Naive thymus-derived CD4-positive, alpha-beta T cell (primary cell): ENCODE measurements at regions not wholly inside any gene's neighbourhood (a gene's known extent, or its start where the extent isn't known, plus 50 kb on each side); places are given as distances from the start of the nearest gene placed in this dataset.
"Not testable (repeated sequence)": the region's sequence is repeated elsewhere in the genome, so short reads cannot be mapped to it uniquely, and the experiment has no call there.

Source experiments
- ATAC-seq: fragments of 150-1000 bp; cut with Tn5 transposase; 2 replicates; pipeline ENCODE4 v1.10.0; 2021; ENCODE audit warnings: mild to moderate bottlenecking, moderate library complexity
- CTCF ChIA-PET: fragments of 350-600 bp; sonication (Branson Sonifier 250); formaldehyde crosslinking; loops from one replicate; lab custom pipeline; 2021; ENCODE audit warnings: antibody characterized with exemption; lab: Charles Lee
- POLR2A ChIA-PET: fragments of 350-600 bp; sonication (Branson Sonifier 250); formaldehyde crosslinking; loops from one replicate; lab custom pipeline; 2021; ENCODE audit warnings: antibody characterized with exemption, inconsistent platforms; lab: Charles Lee
- DNase-seq, 9 donors: peaks; one replicate each; pipeline versions ENCODE4 v3.0.0 to v3.0.0-alpha.2; 2020 to 2022; ENCODE audit warnings: mixed read lengths in 1 of 9
- H3K27ac ChIP-seq: one replicate; pipeline ENCODE4 v1.7.0; 2013; ENCODE audit warnings: mild to moderate bottlenecking, low read depth, low read length, moderate library complexity
- H3K27me3 ChIP-seq, 2 donors: one replicate each; pipeline ENCODE4 v1.7.0; 2013; ENCODE audit warnings: low read length in 2 of 2, mild to moderate bottlenecking in 2 of 2, moderate library complexity in 2 of 2; ENCODE audit not compliant: control insufficient read depth in 2 of 2, insufficient read depth in 2 of 2
- H3K36me3 ChIP-seq, 3 experiments: 1 replicate in 2 of 3; 2 replicates in 1 of 3; pipeline ENCODE4 v1.7.0; 2013; ENCODE audit warnings: low read length in 3 of 3, mild to moderate bottlenecking in 3 of 3, moderate library complexity in 1 of 3; ENCODE audit not compliant: insufficient read depth in 3 of 3, control insufficient read depth in 2 of 3
- H3K4me1 ChIP-seq, 2 donors: one replicate each; pipeline ENCODE4 v1.7.0; 2013; ENCODE audit warnings: low read length in 2 of 2, mild to moderate bottlenecking in 2 of 2, moderate library complexity in 1 of 2; ENCODE audit not compliant: control insufficient read depth in 2 of 2, insufficient read depth in 2 of 2
- H3K4me3 ChIP-seq: 2 replicates; pipeline ENCODE4 v1.7.0; 2013; ENCODE audit warnings: mild to moderate bottlenecking, low read length
- H3K9me3 ChIP-seq, 3 experiments: 1 replicate in 2 of 3; 2 replicates in 1 of 3; pipeline ENCODE4 v1.7.0; 2013; ENCODE audit warnings: low read length in 3 of 3; ENCODE audit not compliant: control insufficient read depth in 2 of 3
- H3K27ac Mint-ChIP-seq, 9 donors: one replicate each; pipeline ENCODE4 v1.8.0; 2020 to 2022; ENCODE audit warnings: mixed read lengths in 9 of 9, mild to moderate bottlenecking in 8 of 9, moderate library complexity in 5 of 9, inconsistent platforms in 2 of 9
- H3K27me3 Mint-ChIP-seq, 5 donors: one replicate each; pipeline ENCODE4 v1.8.0; 2021 to 2022; ENCODE audit warnings: mixed read lengths in 5 of 5, mild to moderate bottlenecking in 1 of 5
- H3K36me3 Mint-ChIP-seq, 5 donors: one replicate each; pipeline ENCODE4 v1.8.0; 2020 to 2022; ENCODE audit warnings: mixed read lengths in 5 of 5, mild to moderate bottlenecking in 3 of 5, inconsistent platforms in 1 of 5
- H3K4me1 Mint-ChIP-seq, 7 donors: one replicate each; pipeline ENCODE4 v1.8.0; 2020 to 2022; ENCODE audit warnings: mixed read lengths in 7 of 7, mild to moderate bottlenecking in 3 of 7, inconsistent platforms in 1 of 7
- H3K4me3 Mint-ChIP-seq, 10 donors: one replicate each; pipeline ENCODE4 v1.8.0; 2020 to 2022; ENCODE audit warnings: mild to moderate bottlenecking in 10 of 10, mixed read lengths in 10 of 10, moderate library complexity in 6 of 10, inconsistent platforms in 2 of 10
- H3K9me3 Mint-ChIP-seq, 11 donors: one replicate each; pipeline ENCODE4 v1.8.0; 2020 to 2022; ENCODE audit warnings: mixed read lengths in 11 of 11, mild to moderate bottlenecking in 4 of 11, inconsistent platforms in 1 of 11, moderate library complexity in 1 of 11
- intact Hi-C, 2 donors: fragments of 100-400 bp; cut with micrococcal nuclease; formaldehyde crosslinking; loops; one replicate each; pipeline ENCODE4 v1.15.1; 2023

DNA sequence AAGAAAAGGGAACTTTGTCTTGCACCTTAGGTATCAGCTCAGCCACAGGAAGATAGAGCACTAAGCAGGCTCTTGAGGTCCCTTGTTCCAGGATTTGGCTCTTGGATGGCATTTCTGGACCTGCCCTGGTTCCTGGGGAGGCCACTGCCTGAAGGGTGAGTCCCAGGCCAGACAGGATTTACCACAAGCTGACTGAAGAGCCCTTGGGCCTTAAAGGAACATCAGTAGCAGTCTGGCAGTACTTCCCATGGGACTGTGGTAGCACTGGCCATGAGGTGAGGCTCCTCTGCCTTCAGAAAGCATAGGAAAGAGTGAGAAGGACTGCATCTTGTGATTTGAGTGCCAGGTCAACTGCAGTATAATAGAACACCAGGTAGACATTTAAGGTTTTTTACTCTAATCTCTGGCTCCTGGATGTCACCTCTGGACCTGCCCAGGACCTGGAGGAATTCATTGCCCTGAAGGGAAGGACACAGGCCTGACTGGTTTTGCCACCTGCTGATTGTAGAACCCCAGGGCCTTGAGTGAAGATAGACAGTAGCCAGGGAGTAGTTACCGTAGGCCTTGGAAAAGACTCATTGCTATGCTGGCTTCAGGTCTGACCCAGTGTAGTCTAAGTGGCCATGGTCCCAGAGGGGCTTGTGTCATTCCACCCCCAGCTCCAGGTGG, 154.4 kb upstream of the CREB1 start:
- no peaks in the 10 kb centered on the region for H3K36me3 ChIP-seq
- intact Hi-C loops: no loop called here
- Mint-ChIP-seq H3K27me3 (no peaks in the 10 kb centered on the region), H3K27ac (no peak overlapping the region), H3K4me1 (peaks cover 0 to 2% (median 0%) of the 10 kb centered on the region in 7 donors), H3K9me3 (peaks cover 10 to 79% (median 40%) of the 10 kb centered on the region in 11 donors), H3K36me3 (peaks cover 5 to 22% (median 9%) of the 10 kb centered on the region in 5 donors), H3K4me3 (no peak overlapping the region)
- CTCF ChIA-PET: interaction anchor here (0.5 kb wide), 1 partner anchor 326 kb away, joined by 3 read pairs; no protein-coding TSS in a partner anchor
- peaks cover 0 to 5% (median 0%) of the 10 kb centered on the region in 3 experiments for H3K9me3 ChIP-seq
- POLR2A ChIA-PET: no interaction called here
- no peak overlapping the region for H3K4me3 ChIP-seq
- H3K4me1 ChIP-seq: no peaks in the 10 kb centered on the region
- H3K27ac ChIP-seq: no peak overlapping the region
- DNase-seq (no peak), ATAC-seq (no peak)
- H3K27me3 ChIP-seq: no peaks in the 10 kb centered on the region

DNA sequence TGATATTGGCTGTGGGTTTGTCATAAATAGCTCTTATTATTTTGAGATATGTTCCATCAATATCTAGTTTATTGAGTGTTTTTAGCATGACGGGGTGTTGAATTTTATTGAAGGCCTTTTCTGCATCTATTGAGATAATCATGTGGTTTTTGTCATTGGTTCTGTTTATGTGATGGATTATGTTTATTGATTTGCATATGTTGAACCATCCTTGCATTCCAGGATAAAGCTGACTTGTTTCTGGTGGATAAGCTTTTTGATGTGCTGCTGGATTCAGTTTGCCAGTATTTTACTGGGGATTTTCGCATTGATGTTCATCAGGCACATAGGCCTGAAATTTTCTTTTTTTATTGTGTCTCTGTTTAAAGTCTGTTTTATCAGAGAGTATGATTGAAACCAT, 151.1 kb upstream of the CREB1 start:
- H3K27me3 ChIP-seq, H3K27ac Mint-ChIP-seq, ATAC-seq, H3K4me3 ChIP-seq, H3K4me1 Mint-ChIP-seq, CTCF ChIA-PET, H3K27me3 Mint-ChIP-seq, H3K36me3 ChIP-seq, H3K4me3 Mint-ChIP-seq, DNase-seq, POLR2A ChIA-PET, H3K4me1 ChIP-seq, H3K9me3 ChIP-seq, H3K27ac ChIP-seq, intact Hi-C loops: not testable (repeated sequence)
- H3K9me3 Mint-ChIP-seq: peaks cover 10 to 94% (median 34%) of the 10 kb centered on the region in 11 donors
- H3K36me3 Mint-ChIP-seq: peaks cover 5 to 28% (median 14%) of the 10 kb centered on the region in 5 donors

DNA sequence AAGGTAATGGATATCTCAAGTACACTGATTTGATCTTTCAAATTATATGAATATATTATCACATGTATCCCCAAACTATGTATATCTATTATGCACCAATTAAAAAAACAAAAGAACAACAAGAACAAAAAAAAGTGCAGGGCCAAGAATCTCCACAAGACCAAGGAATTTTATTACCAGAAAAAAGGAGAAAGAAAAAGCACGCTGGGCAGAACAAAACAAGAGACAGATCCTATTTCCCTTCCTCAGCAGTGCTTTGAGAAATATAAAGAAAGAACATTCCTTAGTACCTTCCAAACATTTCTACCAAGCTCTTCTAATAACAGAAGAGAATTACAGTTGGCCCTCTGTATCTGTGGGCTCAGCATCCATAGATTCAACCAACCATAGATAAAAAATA, 144.7 kb upstream of the CREB1 start:
- ChIA-PET POLR2A (no interaction called here), CTCF (no interaction called here)
- Mint-ChIP-seq H3K27me3 (no peaks in the 10 kb centered on the region), H3K27ac (no peak overlapping the region), H3K4me3 (no peak overlapping the region), H3K9me3 (peaks cover 0 to 39% (median 12%) of the 10 kb centered on the region in 11 donors), H3K36me3 (peaks cover 0 to 16% (median 5%) of the 10 kb centered on the region in 5 donors), H3K4me1 (peaks cover 0 to 3% (median 0%) of the 10 kb centered on the region in 7 donors)
- Histone ChIP-seq H3K4me1 (no peaks in the 10 kb centered on the region), H3K9me3 (no peaks in the 10 kb centered on the region), H3K27me3 (no peaks in the 10 kb centered on the region), H3K36me3 (no peaks in the 10 kb centered on the region), H3K4me3 (no peak overlapping the region), H3K27ac (no peak overlapping the region)
- intact Hi-C loops: no loop called here
- DNase-seq: no peak
- ATAC-seq: no peak

DNA sequence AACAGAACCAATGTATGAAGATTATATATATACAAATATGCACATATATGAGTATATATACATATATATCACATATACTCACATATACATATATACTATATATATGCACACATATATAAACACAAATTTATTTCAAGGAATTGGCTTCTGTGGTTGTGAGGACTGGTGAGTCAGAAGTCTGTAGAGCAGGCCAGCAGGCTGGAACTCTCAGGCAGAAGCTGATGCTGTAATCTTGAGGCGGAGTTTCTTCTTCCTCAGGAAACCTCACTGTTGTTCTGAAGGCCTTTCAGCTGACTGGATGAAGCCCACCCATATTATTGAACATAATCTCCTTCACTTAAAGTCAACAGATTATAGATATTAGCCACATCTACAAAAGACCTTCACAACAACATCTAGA, 143.9 kb upstream of the CREB1 start:
- H3K4me1 Mint-ChIP-seq: peaks cover 0 to 3% (median 0%) of the 10 kb centered on the region in 7 donors
- H3K27ac Mint-ChIP-seq: no peak overlapping the region
- peaks cover 0 to 12% (median 5%) of the 10 kb centered on the region in 5 donors for H3K36me3 Mint-ChIP-seq
- ChIA-PET POLR2A (no interaction called here), CTCF (no interaction called here)
- Histone ChIP-seq H3K36me3 (no peaks in the 10 kb centered on the region), H3K4me3 (no peak overlapping the region), H3K27me3 (no peaks in the 10 kb centered on the region), H3K4me1 (no peaks in the 10 kb centered on the region), H3K9me3 (no peaks in the 10 kb centered on the region), H3K27ac (no peak overlapping the region)
- no peaks in the 10 kb centered on the region for H3K27me3 Mint-ChIP-seq
- DNase-seq (no peak), ATAC-seq (no peak)
- H3K9me3 Mint-ChIP-seq: peaks cover 0 to 32% (median 12%) of the 10 kb centered on the region in 11 donors
- no peak overlapping the region for H3K4me3 Mint-ChIP-seq
- intact Hi-C loops: no loop called here

DNA sequence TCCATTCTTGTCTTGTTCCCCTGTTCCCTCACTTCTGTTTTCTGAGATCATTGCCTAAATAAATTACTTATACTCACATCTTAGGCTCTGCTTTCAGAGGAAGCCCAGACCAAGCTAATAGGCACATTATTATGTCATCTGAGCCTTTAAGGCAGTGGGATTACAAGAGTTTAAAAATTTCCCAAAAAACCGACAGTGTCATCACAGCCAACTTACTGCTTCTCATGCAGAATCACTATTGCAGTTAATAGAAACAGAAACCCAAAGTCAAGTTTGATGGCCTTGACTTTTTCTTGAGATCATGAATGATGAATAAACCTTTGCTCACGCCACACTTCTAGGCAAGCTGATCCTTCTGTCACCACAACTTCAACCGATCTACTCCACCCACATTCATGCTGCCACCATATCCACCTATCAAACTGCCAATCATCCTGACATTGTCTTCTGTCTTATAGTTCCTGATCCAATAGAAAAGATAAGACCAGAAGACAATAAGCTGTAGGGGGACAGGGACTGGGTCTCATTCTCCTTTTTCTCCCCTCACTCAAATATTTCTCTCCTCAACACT, 142.7 kb upstream of the CREB1 start:
- Mint-ChIP-seq H3K4me1 (peaks cover 0 to 3% (median 0%) of the 10 kb centered on the region in 7 donors), H3K27ac (no peak overlapping the region), H3K27me3 (no peaks in the 10 kb centered on the region), H3K9me3 (peaks cover 0 to 21% (median 6%) of the 10 kb centered on the region in 11 donors), H3K36me3 (peaks cover 0 to 8% (median 0%) of the 10 kb centered on the region in 5 donors), H3K4me3 (no peak overlapping the region)
- Histone ChIP-seq H3K4me3 (no peak overlapping the region), H3K27ac (no peak overlapping the region), H3K27me3 (no peaks in the 10 kb centered on the region), H3K9me3 (no peaks in the 10 kb centered on the region), H3K4me1 (no peaks in the 10 kb centered on the region), H3K36me3 (no peaks in the 10 kb centered on the region)
- intact Hi-C loops: no loop called here
- CTCF ChIA-PET: no interaction called here
- POLR2A ChIA-PET: no interaction called here
- DNase-seq (no peak), ATAC-seq (no peak)

DNA sequence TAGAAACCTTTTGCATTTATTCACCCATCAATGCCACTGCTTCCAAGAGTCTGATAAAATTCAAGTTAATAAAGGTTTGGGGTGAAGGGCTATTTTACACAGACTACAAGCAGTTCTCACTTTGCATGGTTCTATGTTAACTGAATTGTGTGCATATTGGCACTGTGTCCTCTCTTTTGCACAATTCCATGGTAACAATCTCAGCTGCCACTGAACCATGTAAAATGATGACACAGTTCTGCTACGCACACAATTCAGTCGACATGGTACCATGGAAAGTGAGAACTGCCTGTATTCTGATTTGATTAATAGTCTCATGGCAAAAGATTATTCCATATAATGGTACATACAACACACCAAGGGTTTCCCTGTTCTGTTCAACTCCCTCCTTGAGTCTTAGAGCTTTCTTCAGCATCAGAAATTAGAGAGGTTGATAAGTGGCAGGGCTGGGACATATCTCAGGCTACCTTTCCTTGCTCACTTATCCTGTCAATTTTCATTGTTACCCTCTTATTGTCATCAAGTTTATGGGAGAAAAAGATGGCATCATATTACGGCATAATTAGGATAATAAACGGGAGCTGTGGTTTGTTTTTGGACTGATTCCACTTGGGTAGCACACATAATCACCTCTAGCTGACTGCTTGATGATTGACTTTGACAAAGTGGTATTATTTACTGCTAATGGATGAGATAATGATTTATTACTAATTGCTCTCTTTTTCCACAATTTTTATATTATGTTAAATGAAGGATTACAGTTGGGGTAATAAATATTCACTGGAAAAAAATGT, 139.3 kb upstream of the CREB1 start:
- Mint-ChIP-seq H3K4me3 (no peak overlapping the region), H3K4me1 (peaks cover 0 to 6% (median 0%) of the 10 kb centered on the region in 7 donors), H3K36me3 (peaks cover 0 to 4% (median 3%) of the 10 kb centered on the region in 5 donors), H3K27ac (no peak overlapping the region), H3K27me3 (peaks cover 0 to 12% (median 0%) of the 10 kb centered on the region in 5 donors), H3K9me3 (peaks cover 0 to 5% (median 1%) of the 10 kb centered on the region in 11 donors)
- POLR2A ChIA-PET: no interaction called here
- no peaks in the 10 kb centered on the region for H3K9me3 ChIP-seq
- no peaks in the 10 kb centered on the region for H3K4me1 ChIP-seq
- no peak overlapping the region for H3K27ac ChIP-seq
- no peaks in the 10 kb centered on the region for H3K27me3 ChIP-seq
- DNase-seq: no peak
- no peaks in the 10 kb centered on the region for H3K36me3 ChIP-seq
- ATAC-seq: no peak
- intact Hi-C loops: no loop called here
- CTCF ChIA-PET: interaction anchor here (0.6 kb wide), 1 partner anchor 163 kb away, joined by 3 read pairs; no protein-coding TSS in a partner anchor
- no peak overlapping the region for H3K4me3 ChIP-seq
